RWPE2 (cell line): ENCODE measurements at regions not wholly inside any gene's neighbourhood (a gene's known extent, or its start where the extent isn't known, plus 50 kb on each side); places are given as distances from the start of the nearest gene placed in this dataset.

ENCODE experiments used
- ATAC-seq: fragments of 200-7000 bp; cut with Tn5 transposase; 3 replicates; pipeline ENCODE4 v1.9.1; 2021; ENCODE audit warnings: low read depth
- DNase-seq: peaks from one replicate; pipeline ENCODE4 v3.0.0-alpha.2; 2020; ENCODE audit warnings: low spot score
- H3K27ac ChIP-seq: fragments of 450-650 bp; 2 replicates; pipeline ENCODE4 v1.5.1; 2017; ENCODE audit warnings: mild to moderate bottlenecking; ENCODE audit not compliant: poor library complexity, severe bottlenecking
- H3K27me3 ChIP-seq: fragments of 250-450 bp; sonication (Bioruptor Pico); 2 replicates; pipeline ENCODE4 v1.5.1; 2021; ENCODE audit warnings: mild to moderate bottlenecking, moderate library complexity; ENCODE audit not compliant: insufficient read depth, poor library complexity, severe bottlenecking
- H3K36me3 ChIP-seq: fragments of 250-450 bp; sonication (Bioruptor Pico); 2 replicates; pipeline ENCODE4 v1.5.1; 2020; ENCODE audit warnings: low read depth, mild to moderate bottlenecking, moderate library complexity
- H3K4me1 ChIP-seq: fragments of 250-450 bp; sonication (Bioruptor Pico); 2 replicates; pipeline ENCODE4 v1.5.1; 2021; ENCODE audit warnings: mild to moderate bottlenecking, moderate library complexity; ENCODE audit not compliant: insufficient read depth, poor library complexity, severe bottlenecking
- H3K4me3 ChIP-seq: fragments of 250-450 bp; sonication (Bioruptor Pico); 2 replicates; pipeline ENCODE4 v1.5.1; 2021; ENCODE audit warnings: mild to moderate bottlenecking, moderate library complexity; ENCODE audit not compliant: severe bottlenecking
- H3K9me3 ChIP-seq: fragments of 250-450 bp; sonication (Bioruptor Pico); 2 replicates; pipeline ENCODE4 v1.5.1; 2021; ENCODE audit warnings: mild to moderate bottlenecking, moderate library complexity; ENCODE audit not compliant: severe bottlenecking
- CTCF ChIP-seq: fragments of 450-650 bp; IDR thresholded peaks from one replicate; pipeline ENCODE4 v1.5.1; 2017; ENCODE audit warnings: mild to moderate bottlenecking, moderate library complexity; ENCODE audit not compliant: poor library complexity, severe bottlenecking

GRCh38 chr18:37671530-37671929 lies 105.9 kb upstream of the CELF4 start:
- H3K27ac ChIP-seq, result no peak overlapping the region
- H3K27me3 ChIP-seq, result no peaks in the 10 kb centered on the region
- H3K4me1 ChIP-seq, result no peaks in the 10 kb centered on the region
- TF ChIP-seq CTCF, result no peak
- no peak overlapping the region for H3K4me3 ChIP-seq
- no peaks in the 10 kb centered on the region for H3K36me3 ChIP-seq
- no peak for ATAC-seq
- no peak for DNase-seq
- H3K9me3 ChIP-seq, result no peaks in the 10 kb centered on the region

- H3K4me3 ChIP-seq, result no peak overlapping the region
- DNase-seq, result no peak
- ATAC-seq, result no peak
- TF ChIP-seq CTCF, result no peak
- H3K4me1 ChIP-seq, result no peaks in the 10 kb centered on the region
- H3K27me3 ChIP-seq, result no peaks in the 10 kb centered on the region
- H3K9me3 ChIP-seq, result no peaks in the 10 kb centered on the region
- no peak overlapping the region for H3K27ac ChIP-seq
- no peaks in the 10 kb centered on the region for H3K36me3 ChIP-seq
Observed at GRCh38 chr18:37671119-37671518, 105.5 kb upstream of the CELF4 start.

GRCh38 chr18:37669991-37670534 lies 104.5 kb upstream of the CELF4 start:
- H3K27ac ChIP-seq, result no peak overlapping the region
- no peaks in the 10 kb centered on the region for H3K9me3 ChIP-seq
- no peak for DNase-seq
- H3K4me3 ChIP-seq, result no peak overlapping the region
- no peaks in the 10 kb centered on the region for H3K36me3 ChIP-seq
- no peaks in the 10 kb centered on the region for H3K4me1 ChIP-seq
- TF ChIP-seq CTCF, result no peak
- no peak for ATAC-seq
- H3K27me3 ChIP-seq, result no peaks in the 10 kb centered on the region

GRCh38 chr18:37668971-37669747 lies 103.6 kb upstream of the CELF4 start:
- no peaks in the 10 kb centered on the region for H3K36me3 ChIP-seq
- no peaks in the 10 kb centered on the region for H3K9me3 ChIP-seq
- no peaks in the 10 kb centered on the region for H3K27me3 ChIP-seq
- no peak for TF ChIP-seq CTCF
- DNase-seq (no peak), ATAC-seq (no peak)
- no peak overlapping the region for H3K27ac ChIP-seq
- no peak overlapping the region for H3K4me3 ChIP-seq
- no peaks in the 10 kb centered on the region for H3K4me1 ChIP-seq

GRCh38 chr18:37667836-37668235 lies 102.2 kb upstream of the CELF4 start:
- Histone ChIP-seq H3K27me3 (no peaks in the 10 kb centered on the region), H3K36me3 (no peaks in the 10 kb centered on the region), H3K27ac (no peak overlapping the region), H3K4me1 (no peaks in the 10 kb centered on the region), H3K9me3 (no peaks in the 10 kb centered on the region), H3K4me3 (no peak overlapping the region)
- ATAC-seq (no peak), DNase-seq (no peak)
- no peak for TF ChIP-seq CTCF
